HCT116 (cell line): ENCODE measurements at regions not wholly inside any gene's neighbourhood (a gene's known extent, or its start where the extent isn't known, plus 50 kb on each side); places are given as distances from the start of the nearest gene placed in this dataset.

Experiments
- ATAC-seq: fragments of 200-7000 bp; cut with Tn5 transposase; 2 replicates; pipeline ENCODE4 v1.9.1; 2020; ENCODE audit warnings: mild to moderate bottlenecking, moderate library complexity
- BruUV-seq: library from RNA; stranded (reverse); fragments of 400-500 nt; replicated peaks from 2 replicates; lab custom pipeline; 2021; lab: Mats Ljungman, UMichigan
- CTCF ChIA-PET: fragments of 300-600 bp; sonication (Branson Sonifier 250); formaldehyde crosslinking; loops from one replicate; lab custom pipeline; 2021; ENCODE audit warnings: antibody characterized with exemption; lab: Charles Lee
- POLR2A ChIA-PET: fragments of 300-600, 350-600 bp; sonication (Branson Sonifier 250); formaldehyde crosslinking; loops from one replicate; lab custom pipeline; 2021; ENCODE audit warnings: antibody characterized with exemption; lab: Charles Lee
- RAD21 ChIA-PET, 2 experiments: fragments of 300-600 bp; sonication (Branson Sonifier 250); formaldehyde crosslinking; loops; one replicate each; lab custom pipeline; 2023; ENCODE audit warnings: low total read pairs in 2 of 2; ENCODE audit not compliant: uncharacterized antibody in 2 of 2, unreplicated experiment in 2 of 2, low non-redundant PET in 1 of 2; lab: Charles Lee
- DNase-seq: peaks from one replicate; pipeline ENCODE4 v3.0.0-alpha.2; 2010; ENCODE audit warnings: low read depth, low spot score
- H2AFZ ChIP-seq: fragments of 200-600 bp; shearing (Covaris generic), sonication (generic); 2 replicates; pipeline ENCODE4 v1.6.1; 2017; ENCODE audit warnings: low read depth, mixed run types, mixed read lengths, antibody characterized with exemption, low read length; ENCODE audit not compliant: poor library complexity, severe bottlenecking
- H3K27ac ChIP-seq: 2 replicates; pipeline ENCODE4 v1.5.1; 2012; ENCODE audit warnings: low read depth, low read length
- H3K27me3 ChIP-seq: fragments of 200-600 bp; sonication (generic); 2 replicates; pipeline ENCODE4 v1.6.1; 2016; ENCODE audit warnings: mixed run types, low read length, mixed read lengths; ENCODE audit not compliant: insufficient read depth
- H3K36me3 ChIP-seq, 2 experiments: fragments of 200-500 bp in 1 of 2; fragments of 200-600 bp in 1 of 2; sonication (Bioruptor generic) in 1 of 2; sonication (generic) in 1 of 2; 2 replicates each; pipeline versions ENCODE4 v1.5.1 to v1.6.1; 2014 to 2016; ENCODE audit warnings: low read length in 2 of 2, inconsistent platforms in 1 of 2, mixed read lengths in 1 of 2, mixed run types in 1 of 2; ENCODE audit not compliant: insufficient read depth in 2 of 2, control insufficient read depth in 1 of 2
- H3K4me1 ChIP-seq, 2 experiments: fragments of 200-600 bp in 1 of 2; sonication (generic) in 1 of 2; 2 replicates each; pipeline versions ENCODE4 v1.5.1 to v1.6.1; 2012 to 2017; ENCODE audit warnings: low read length in 2 of 2, inconsistent platforms in 1 of 2, mild to moderate bottlenecking in 1 of 2, mixed read lengths in 1 of 2, mixed run types in 1 of 2, moderate library complexity in 1 of 2; ENCODE audit not compliant: insufficient read depth in 2 of 2, control insufficient read depth in 1 of 2
- H3K4me2 ChIP-seq: fragments of 200-600 bp; sonication (generic); 2 replicates; pipeline ENCODE4 v1.6.1; 2017; ENCODE audit warnings: mixed run types, low read length, mixed read lengths
- H3K4me3 ChIP-seq, 2 experiments: fragments of 200-600 bp in 1 of 2; sonication (generic) in 1 of 2; replicated peaks in 1 of 2; 2 replicates each; pipeline ENCODE4 v1.5.1; 2011 to 2016; ENCODE audit warnings: low read length in 2 of 2, control low read depth in 1 of 2, low read depth in 1 of 2, mild to moderate bottlenecking in 1 of 2, mixed read lengths in 1 of 2, mixed run types in 1 of 2
- H3K79me2 ChIP-seq: fragments of 200-600 bp; sonication (generic); 2 replicates; pipeline ENCODE4 v1.6.1; 2017; ENCODE audit warnings: mild to moderate bottlenecking, mixed run types, low read length, moderate library complexity, mixed read lengths; ENCODE audit not compliant: insufficient read depth
- H3K9ac ChIP-seq: fragments of 200-600 bp; sonication (generic); 2 replicates; pipeline ENCODE4 v1.6.1; 2016; ENCODE audit warnings: low read length, mixed read lengths
- H3K9me2 ChIP-seq: fragments of 200-600 bp; sonication (generic), shearing (Covaris generic); 2 replicates; pipeline ENCODE4 v1.6.1; 2017; ENCODE audit warnings: mixed run types, mild to moderate bottlenecking, moderate library complexity; ENCODE audit not compliant: insufficient read depth
- H3K9me3 ChIP-seq, 2 experiments: fragments of 200-500 bp in 1 of 2; fragments of 200-600 bp in 1 of 2; sonication (Bioruptor generic) in 1 of 2; sonication (generic) in 1 of 2; 2 replicates each; pipeline ENCODE4 v1.6.1; 2014 to 2017; ENCODE audit warnings: low read length in 2 of 2, mixed read lengths in 2 of 2, inconsistent platforms in 1 of 2, low read depth in 1 of 2, mild to moderate bottlenecking in 1 of 2, mixed run types in 1 of 2, moderate library complexity in 1 of 2; ENCODE audit not compliant: control insufficient read depth in 1 of 2, insufficient read depth in 1 of 2
- H4K20me1 ChIP-seq: fragments of 200-600 bp; sonication (generic), shearing (Covaris generic); 2 replicates; pipeline ENCODE4 v1.6.1; 2017; ENCODE audit warnings: mixed run types, mild to moderate bottlenecking, moderate library complexity; ENCODE audit not compliant: insufficient read depth
- CBX3 ChIP-seq: IDR thresholded peaks from 2 replicates; pipeline ENCODE4 v1.6.1; 2012; ENCODE audit warnings: low read depth
- CTCF ChIP-seq, 3 experiments: fragments of 200-600 bp in 1 of 3; sonication (generic) in 1 of 3; IDR thresholded peaks in 2 of 3; conservative IDR thresholded peaks in 1 of 3; 2 replicates each; pipeline ENCODE4 v1.5.1; 2012 to 2017; ENCODE audit warnings: low read depth in 2 of 3, low read length in 2 of 3, antibody characterized with exemption in 1 of 3, borderline replicate concordance in 1 of 3, control low read depth in 1 of 3, mild to moderate bottlenecking in 1 of 3, mixed read lengths in 1 of 3, mixed run types in 1 of 3, moderate library complexity in 1 of 3; ENCODE audit not compliant: insufficient read depth in 1 of 3
- EZH2phosphoT487 ChIP-seq: fragments of 200-600 bp; IDR thresholded peaks from 2 replicates; pipeline ENCODE4 v1.6.1; 2018; ENCODE audit warnings: antibody characterized with exemption, borderline replicate concordance
- JUND ChIP-seq: IDR thresholded peaks from 2 replicates; pipeline ENCODE4 v1.6.1; 2012
- POLR2A ChIP-seq: IDR thresholded peaks from 2 replicates; pipeline ENCODE4 v1.7.0; 2011; ENCODE audit warnings: borderline replicate concordance; ENCODE audit not compliant: insufficient read depth, insufficient read length; ENCODE audit errors: extremely low read depth
- POLR2AphosphoS5 ChIP-seq: IDR thresholded peaks from 2 replicates; pipeline ENCODE4 v1.6.1; 2011; ENCODE audit warnings: mild to moderate bottlenecking, low read depth, low read length, moderate library complexity
- RAD21 ChIP-seq: IDR thresholded peaks from 2 replicates; pipeline ENCODE4 v1.6.1; 2012; ENCODE audit warnings: low read depth, mild to moderate bottlenecking
- SIN3A ChIP-seq: IDR thresholded peaks from 2 replicates; pipeline ENCODE4 v1.6.1; 2012; ENCODE audit warnings: low read depth
- SP1 ChIP-seq: IDR thresholded peaks from 2 replicates; pipeline ENCODE4 v1.6.1; 2012; ENCODE audit warnings: low read depth
- SRF ChIP-seq: IDR thresholded peaks from 2 replicates; pipeline ENCODE4 v1.6.1; 2012; ENCODE audit warnings: low read depth
- TCF7L2 ChIP-seq: IDR thresholded peaks from 2 replicates; pipeline ENCODE4 v1.7.0; 2011; ENCODE audit warnings: borderline replicate concordance, inconsistent platforms; ENCODE audit not compliant: insufficient read depth, insufficient read length; ENCODE audit errors: extremely low read depth
- YY1 ChIP-seq: IDR thresholded peaks from 2 replicates; pipeline ENCODE4 v1.6.1; 2011; ENCODE audit warnings: low read length, low read depth, moderate library complexity, mild to moderate bottlenecking; ENCODE audit not compliant: insufficient replicate concordance; ENCODE audit errors: extremely low read depth
- ZBTB33 ChIP-seq: IDR thresholded peaks from 2 replicates; pipeline ENCODE4 v1.6.1; 2011; ENCODE audit warnings: mild to moderate bottlenecking, low read length, moderate library complexity; ENCODE audit not compliant: insufficient replicate concordance; ENCODE audit errors: extremely low read depth
- ZNF274 ChIP-seq: fragments of 200-500 bp; sonication (Bioruptor generic); IDR thresholded peaks from 2 replicates; pipeline ENCODE4 v1.6.1; 2014; ENCODE audit warnings: mild to moderate bottlenecking, low read depth, low read length, inconsistent platforms
- intact Hi-C: fragments of 100-400 bp; cut with micrococcal nuclease; formaldehyde crosslinking; loops from 2 replicates; pipeline ENCODE4 v1.10.0; 2022
- TF ChIP-seq, protein P1 (sequence below): IDR thresholded peaks from 2 replicates; pipeline ENCODE4 v1.6.1; 2012

DNA sequence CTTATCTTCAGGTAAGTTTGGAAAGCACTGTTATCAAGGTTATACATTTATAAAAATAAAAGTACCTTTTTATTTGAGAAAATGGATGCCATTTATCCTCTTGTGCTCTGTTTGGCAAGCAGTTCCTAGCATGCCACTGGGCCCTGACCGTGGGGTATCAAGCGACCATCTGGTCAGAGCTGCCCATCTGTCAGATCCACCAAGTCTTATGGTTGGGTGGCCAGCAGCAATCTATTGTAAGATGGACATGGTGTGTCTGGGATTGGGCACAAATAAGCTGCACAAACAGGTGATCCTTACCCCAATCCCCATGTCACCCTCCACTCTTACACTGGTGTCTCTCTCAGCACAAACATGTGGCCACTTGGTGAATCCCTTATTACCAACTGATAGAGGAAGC, 178.5 kb downstream of the DLEU7 start:
- Histone ChIP-seq H4K20me1 (no peaks in the 10 kb centered on the region), H3K4me2 (no peak overlapping the region), H3K9ac (no peak overlapping the region), H3K4me3 (no peak overlapping the region), H3K27ac (no peak overlapping the region), H3K9me3 (no peaks in the 10 kb centered on the region), H3K9me2 (no peaks in the 10 kb centered on the region), H3K4me1 (no peaks in the 10 kb centered on the region), H3K79me2 (no peaks in the 10 kb centered on the region), H3K36me3 (no peaks in the 10 kb centered on the region), H2AFZ (no peak overlapping the region), H3K27me3 (no peaks in the 10 kb centered on the region)
- no peak for DNase-seq
- intact Hi-C loops, result no loop called here
- CTCF ChIA-PET, result no interaction called here
- RAD21 ChIA-PET, result no interaction called here
- POLR2A ChIA-PET, result no interaction called here
- no peak for ATAC-seq
- BruUV-seq, result no TSS peak
- no peak for TF ChIP-seq ZBTB33
- TF ChIP-seq RAD21, result no peak
- no peak for TF ChIP-seq SIN3A
- no peak for TF ChIP-seq YY1
- TF ChIP-seq CBX3, result no peak
- no peak for TF ChIP-seq ZNF274
- TF ChIP-seq JUND, result no peak
- TF ChIP-seq SP1, result no peak
- no peak for TF ChIP-seq POLR2AphosphoS5

DNA sequence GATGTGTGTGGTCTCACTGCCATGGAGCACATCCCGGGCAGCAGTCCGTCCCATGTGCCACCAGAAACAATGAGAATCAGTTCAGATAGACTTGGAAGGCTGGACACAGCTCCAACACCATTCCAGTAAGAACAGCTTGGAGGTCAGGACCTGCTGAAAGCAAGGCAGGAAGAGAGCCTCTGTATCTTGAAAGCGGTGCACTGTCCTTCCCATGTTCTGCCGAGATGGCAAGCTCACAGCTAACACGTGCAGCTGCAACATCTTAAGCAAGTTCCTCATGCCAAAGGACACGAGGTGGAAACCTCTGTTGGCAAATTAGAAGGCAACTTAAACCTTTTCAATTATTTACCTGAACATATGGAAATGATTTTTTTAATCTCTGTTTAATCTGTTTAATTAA, 175.4 kb downstream of the DLEU7 start:
- Histone ChIP-seq H4K20me1 (no peaks in the 10 kb centered on the region), H3K27me3 (no peaks in the 10 kb centered on the region), H3K79me2 (no peaks in the 10 kb centered on the region), H3K9me3 (no peaks in the 10 kb centered on the region), H3K27ac (no peak overlapping the region), H3K4me2 (no peak overlapping the region), H2AFZ (no peak overlapping the region), H3K36me3 (no peaks in the 10 kb centered on the region), H3K4me1 (0 out of 4 replicates have a peak, but pooled peaks cover 0 to 4% of the 10 kb centered on the region in 2 experiments), H3K4me3 (no peak overlapping the region), H3K9me2 (no peaks in the 10 kb centered on the region), H3K9ac (no peak overlapping the region)
- BruUV-seq, result no TSS peak
- ChIA-PET POLR2A (no interaction called here), RAD21 (no interaction called here), CTCF (no interaction called here)
- intact Hi-C loops, result no loop called here
- DNase-seq (no peak), ATAC-seq (no peak)
- TF ChIP-seq ZBTB33 (no peak), CTCF (IDR thresholded peaks at IDR 0.05 in 2 of 3, conservative IDR thresholded peaks at IDR 0.05 in 1 of 3; ENCODE audit: borderline replicate concordance in 1 of 3, insufficient read depth in 1 of 3, low read depth in 2 of 3, low read length in 2 of 3) (no peak), POLR2AphosphoS5 (no peak), POLR2A (no peak), CBX3 (no peak), SRF (no peak), TCF7L2 (no peak), EZH2phosphoT487 (no peak), ZNF274 (no peak)
- TF ChIP-seq, protein P1, sequence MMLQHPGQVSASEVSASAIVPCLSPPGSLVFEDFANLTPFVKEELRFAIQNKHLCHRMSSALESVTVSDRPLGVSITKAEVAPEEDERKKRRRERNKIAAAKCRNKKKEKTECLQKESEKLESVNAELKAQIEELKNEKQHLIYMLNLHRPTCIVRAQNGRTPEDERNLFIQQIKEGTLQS, result no peak
